ENCODE measurements at regions not wholly inside any gene's neighbourhood (a gene's known extent, or its start where the extent isn't known, plus 50 kb on each side); places are given as distances from the start of the nearest gene placed in this dataset.
"Not testable (repeated sequence)": the region's sequence is repeated elsewhere in the genome, so short reads cannot be mapped to it uniquely, and the experiment has no call there.

DNA sequence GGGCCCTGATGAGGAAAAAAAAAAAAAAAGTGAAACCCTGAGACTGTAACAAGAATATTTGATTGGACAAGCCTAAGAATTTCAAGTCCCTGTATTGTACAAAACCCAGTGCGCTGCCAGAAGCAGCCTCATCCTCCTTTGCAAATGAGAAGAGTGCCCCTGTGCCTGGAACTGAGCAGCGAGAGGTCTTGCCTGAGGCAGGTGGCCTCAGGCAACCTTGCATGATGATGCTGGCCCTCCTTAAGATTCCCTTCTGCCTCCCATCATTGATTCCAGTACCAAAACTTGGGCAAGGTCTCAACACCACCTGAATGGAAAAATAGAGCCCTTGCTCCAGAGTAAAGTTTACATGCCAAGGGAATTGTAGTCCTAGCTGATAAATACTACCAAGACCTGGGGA is 129.6 kb upstream of the RAB4A start:
- DNase-seq, result no peak

DNA sequence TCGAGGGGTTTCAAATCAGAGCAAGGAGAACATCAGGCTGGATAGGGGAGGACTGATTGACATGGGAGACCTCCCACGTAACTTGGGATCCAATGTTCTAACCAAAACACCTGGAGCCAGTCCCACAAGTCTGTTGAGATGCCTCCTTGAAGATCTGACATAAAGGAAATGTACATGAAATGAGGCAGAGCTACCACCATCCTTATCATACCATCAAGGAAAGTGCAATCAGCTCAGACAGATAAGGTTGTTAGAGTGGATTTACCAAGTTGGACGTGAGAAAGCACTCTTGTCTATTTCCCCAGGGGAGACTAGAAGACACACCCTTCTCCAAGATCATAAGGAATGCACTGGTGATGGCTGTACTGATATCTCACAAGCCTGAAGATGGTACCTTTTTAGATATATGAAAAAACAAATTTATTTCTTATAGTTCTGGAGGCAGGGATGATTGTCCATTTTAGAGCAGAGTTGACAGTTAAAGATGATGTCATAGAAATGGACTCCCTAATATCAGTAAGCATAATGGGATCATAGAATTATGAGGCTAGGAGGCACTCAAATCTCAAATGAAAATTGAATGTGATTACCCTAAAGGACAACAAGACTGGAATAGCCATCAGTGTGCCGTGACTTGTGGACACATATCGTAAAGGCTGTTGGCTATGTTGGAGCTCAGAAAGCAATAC is 129.1 kb upstream of the RAB4A start:
- DNase-seq, result no peak

DNA sequence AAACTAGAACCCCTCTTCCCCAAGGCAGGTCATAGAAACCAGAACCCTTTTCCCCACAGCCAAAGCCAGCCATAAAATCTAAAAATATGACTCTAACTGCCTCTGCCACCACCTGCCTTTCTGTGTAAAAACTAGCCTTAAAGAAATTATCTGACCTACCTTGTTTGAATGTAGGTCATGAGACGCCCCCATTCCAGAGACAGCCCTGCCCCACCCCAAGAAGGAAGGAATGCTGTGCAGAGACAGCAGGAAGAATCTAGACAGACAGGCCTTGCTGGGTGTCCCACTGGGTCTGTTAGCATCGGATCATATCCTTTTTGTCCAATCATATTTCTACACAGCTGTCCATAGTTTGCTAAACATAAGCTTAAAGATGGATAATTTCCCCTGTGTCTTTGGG is 128.4 kb upstream of the RAB4A start:
- DNase-seq, result no peak

DNA sequence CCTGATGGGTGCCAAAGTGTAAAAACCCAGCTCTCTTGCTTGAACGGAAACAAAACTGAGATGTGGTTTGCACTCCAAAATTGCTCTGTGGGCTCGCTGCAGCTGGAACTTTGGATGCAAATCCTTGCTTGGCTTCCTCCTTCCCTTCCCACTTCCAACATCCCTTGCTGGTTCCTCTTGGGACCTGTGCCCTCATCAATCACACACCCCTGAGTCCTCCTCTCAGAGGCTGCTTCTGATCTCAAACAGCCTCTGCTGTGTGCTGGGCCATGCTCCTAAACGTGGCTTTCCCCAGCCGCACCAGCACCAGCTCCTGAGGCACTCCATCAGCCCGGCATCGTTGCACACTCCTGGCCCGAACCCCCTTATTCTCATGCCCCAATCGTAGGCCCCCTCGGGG is 124.3 kb upstream of the RAB4A start:
- DNase-seq, result no peak

DNA sequence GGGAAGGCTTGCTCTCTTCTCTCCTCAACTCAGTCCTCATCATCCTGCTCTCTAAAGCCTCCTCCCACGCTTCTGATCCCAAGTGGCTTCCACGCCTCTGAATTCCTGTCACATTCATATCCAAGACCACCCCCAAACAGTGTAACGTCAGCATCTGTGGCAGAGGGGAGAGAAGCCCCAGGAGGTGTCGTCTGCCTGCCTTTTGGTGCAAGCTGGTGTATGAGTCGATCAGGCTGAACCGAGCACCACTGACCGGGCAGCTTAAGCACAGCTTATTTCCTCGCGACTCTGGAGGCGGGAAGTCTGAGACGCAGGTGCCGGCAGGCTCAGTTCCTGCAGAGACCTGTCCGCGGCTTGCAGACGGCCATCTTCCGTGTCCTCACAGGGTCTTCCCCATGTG is 123.8 kb upstream of the RAB4A start:
- DNase-seq, result no peak

DNA sequence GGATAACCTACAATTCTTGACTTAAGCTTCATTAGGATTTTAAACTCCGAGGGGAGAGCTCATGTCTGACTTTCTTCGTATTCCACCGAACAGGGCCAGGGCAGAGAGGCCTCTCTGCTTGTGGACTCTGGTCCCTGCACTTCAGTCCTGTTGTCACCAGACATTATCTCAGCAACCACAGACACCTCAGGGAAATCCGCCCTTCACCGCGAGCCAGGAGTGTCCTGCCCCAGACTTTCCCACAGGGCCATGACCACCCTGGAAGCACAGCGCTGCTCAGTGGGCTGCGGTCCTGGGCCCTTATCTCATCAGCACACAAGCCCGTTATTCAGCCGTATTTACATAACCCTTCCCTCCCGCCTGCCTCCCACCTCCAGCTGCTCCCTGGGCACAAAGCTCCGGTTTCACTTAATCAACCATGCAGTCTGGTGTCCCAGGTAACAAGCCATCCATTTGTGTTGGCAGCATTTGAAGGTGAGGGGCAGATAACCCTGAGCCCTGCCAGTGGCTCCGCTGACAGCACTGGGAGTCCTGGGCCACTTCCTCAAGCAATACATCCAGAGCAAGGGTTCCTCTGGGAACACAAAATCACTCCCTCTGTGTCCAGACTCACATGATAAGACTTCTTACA is 122.8 kb upstream of the RAB4A start:
- DNase-seq, result no peak

DNA sequence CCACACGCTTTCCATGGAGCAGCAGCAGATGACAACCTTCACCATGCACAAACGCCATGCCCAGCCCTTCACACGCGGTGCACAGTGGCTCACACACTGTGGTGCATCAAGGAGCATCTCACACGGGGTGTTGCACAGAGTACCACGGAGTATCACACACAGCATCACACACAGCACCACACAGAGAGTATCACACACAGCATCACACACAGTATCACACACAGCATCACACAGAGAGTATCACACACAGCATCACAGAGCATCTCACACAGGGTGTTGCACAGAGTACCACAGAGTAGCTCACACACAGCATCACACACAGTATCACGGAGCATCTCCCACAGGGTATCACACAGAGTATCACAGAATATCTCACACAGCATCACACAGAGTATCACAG is 122.2 kb upstream of the RAB4A start:
- DNase-seq, result no peak

DNA sequence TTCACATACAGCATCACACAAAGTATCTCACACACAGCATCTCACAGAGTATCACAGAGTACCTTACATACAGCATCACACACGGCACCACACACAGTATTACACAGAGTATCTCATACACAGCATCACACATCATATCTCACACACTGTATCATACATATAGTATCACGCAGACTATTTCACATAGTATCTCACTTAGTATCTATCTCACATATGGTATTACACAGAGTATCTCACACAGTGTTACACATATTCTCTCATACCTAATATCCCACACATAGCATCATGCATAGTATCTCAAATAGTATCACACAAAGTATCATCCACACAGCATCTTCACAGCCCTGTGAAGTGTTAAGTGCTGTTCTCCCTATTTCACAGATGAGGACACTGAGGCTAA is 121.5 kb upstream of the RAB4A start:
- no peak for DNase-seq

DNA sequence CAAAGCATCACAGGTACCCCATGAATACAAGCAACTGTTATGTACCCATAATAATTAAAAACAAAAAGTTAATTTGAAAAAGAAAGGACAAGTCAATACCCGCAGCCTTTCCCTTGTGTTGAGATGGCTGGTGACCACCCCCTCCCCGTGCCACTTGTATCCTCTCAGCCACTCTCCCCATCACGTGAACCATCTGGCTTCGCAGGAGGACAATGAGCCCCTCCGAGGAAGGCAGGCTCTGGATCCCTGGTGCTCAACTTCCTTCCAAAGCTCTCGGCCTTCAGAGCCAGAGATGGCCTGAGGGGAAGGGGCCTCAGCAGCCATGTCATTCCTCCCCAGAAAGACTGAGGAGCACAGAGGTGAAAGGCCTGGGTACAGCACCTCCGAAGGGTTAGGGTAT is 120.4 kb upstream of the RAB4A start:
- no peak for DNase-seq

DNA sequence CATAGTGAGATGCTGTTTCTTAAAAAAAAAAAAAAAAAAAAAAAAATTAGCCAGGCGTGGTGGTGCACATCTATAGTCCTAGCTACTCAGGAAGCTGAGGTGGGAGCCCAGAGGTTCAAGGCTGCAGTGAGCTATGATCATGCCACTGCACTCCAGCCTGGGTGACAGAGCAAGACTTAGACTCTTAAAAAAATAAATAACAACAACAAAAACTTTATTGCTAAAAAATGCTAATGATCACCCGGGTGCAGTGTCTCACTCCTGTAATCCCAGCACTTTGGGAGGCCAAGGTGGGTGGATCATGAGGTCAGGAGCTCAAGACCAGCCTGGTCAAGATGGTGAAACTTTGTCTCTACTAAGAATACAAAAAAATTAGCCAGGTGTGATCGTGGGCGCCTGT is 119.5 kb upstream of the RAB4A start:
- DNase-seq, result not testable (repeated sequence)

DNA sequence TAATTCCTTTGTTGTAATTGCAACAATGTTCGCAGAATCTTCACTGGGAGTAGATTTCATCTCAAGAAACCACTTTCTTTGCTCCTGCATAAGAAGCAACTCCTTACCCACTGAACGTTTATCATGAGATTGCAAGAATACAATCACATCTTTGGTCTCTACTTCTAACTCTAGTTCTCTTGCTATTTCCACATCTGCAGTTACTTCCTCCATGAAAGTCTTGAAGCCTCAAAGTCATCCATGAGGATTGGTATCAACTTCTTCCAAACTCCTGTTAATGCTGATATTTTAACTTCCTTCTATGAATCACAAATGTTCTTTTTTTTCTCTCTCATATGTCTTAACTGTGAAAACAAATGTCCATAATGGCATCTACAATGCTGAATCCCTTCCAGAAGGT is 118.6 kb upstream of the RAB4A start:
- DNase-seq, result peak; percentile 44

DNA sequence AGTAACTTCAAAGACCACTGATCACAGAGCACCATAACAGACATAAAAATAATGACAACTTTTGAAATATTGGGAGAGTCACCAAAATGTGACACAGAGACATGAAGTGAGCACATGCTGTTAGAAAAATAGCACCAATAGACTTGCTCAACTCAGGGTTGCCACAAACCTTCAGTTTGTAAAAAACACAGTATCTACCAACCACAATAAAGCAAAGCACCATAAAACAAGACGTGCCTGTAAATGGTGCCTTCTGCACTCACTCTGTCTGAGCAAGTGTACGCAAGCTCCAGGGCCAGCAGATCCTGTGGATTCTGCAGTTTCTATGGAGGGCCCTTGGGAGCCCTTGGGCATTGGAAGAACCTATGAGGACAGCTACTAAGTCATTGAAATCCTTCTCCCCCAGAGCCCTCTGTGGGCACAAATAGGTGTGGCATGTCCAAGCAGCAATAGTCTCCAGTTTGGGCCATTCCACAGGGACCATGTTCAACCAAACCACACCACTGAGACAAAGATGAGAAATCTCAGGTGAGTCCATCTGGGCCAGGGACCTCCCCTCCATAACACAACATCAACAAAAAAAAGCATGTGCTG is 116.9 kb upstream of the RAB4A start:
- DNase-seq, result no peak

DNA sequence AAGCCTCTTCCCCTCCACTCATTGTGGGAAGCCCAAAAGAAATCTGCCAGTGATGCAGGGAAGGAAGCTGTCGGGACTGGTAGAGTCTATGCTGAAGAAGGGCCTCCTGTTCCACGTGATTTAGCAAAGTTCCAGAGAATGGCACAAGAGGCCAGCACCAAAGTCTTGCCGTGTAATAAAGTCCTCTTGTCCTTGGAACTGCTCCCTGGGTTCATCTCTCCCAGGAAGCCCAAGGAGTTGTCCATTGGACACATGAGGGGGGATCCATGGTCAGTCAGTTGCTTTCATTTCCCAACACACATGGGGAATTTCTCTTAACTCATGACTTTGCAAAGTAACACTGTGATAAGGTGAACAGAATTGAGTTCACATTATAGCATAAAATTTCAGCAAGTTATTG is 116.1 kb upstream of the RAB4A start:
- DNase-seq, result no peak

DNA sequence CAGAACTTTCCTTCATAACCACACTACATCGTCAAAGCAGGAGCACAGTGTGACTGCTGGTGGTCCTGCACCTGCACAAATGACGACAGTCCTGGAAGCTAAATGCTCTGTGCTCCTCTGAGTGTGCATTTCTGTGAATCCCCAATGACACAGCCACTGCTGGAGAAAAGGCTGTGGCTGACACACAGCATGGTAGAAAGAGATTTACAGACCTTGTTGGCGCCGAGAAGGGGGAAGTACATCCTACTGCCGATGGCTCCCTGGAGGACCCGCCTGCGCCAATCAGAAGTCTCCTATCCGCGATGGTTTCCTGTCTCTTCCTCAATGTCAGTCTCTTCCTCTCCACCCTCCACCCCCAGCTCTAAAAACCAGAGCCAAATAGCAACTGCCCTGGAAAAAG is 115.4 kb upstream of the RAB4A start:
- peak; percentile 85 for DNase-seq

DNA sequence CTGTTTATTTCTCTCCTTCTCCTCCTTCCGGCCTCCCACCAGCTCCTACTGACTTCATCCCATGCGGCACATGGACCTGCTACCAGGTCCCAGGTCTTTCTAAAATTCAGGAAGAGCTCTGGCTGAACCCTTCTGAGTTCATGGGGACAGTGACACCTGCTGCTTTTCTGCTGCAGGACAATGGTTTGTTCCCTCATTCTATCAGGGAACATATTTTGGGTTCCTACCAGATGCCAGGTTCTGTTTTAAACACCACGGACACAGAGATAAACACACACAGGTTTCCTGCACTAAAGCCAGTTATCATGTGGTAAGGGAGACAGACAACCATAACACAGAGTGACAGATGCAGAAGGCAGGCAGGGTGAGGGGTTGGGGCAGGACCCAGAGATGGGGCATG is 114.0 kb upstream of the RAB4A start:
- peak; percentile 21 for DNase-seq

DNA sequence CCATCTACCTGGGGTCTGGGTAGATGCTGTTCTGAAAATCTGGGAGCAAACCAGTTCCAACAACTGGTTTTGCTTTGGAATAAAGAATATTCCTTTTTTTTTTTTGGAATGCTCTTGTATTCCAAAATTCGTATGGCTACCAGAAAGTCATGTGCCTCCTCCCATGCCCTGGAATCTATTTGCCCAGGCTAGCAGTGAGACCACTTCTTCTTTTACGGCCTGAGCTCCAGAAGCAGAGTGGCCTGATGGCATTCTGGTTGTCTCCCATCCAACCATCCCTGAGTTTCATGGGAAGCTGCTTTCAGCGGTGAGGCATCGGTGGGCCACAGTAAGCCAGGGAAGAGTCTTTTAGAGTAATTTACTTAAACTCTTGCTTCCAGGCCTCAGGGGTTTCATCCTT is 113.4 kb upstream of the RAB4A start:
- DNase-seq, result no peak

DNA sequence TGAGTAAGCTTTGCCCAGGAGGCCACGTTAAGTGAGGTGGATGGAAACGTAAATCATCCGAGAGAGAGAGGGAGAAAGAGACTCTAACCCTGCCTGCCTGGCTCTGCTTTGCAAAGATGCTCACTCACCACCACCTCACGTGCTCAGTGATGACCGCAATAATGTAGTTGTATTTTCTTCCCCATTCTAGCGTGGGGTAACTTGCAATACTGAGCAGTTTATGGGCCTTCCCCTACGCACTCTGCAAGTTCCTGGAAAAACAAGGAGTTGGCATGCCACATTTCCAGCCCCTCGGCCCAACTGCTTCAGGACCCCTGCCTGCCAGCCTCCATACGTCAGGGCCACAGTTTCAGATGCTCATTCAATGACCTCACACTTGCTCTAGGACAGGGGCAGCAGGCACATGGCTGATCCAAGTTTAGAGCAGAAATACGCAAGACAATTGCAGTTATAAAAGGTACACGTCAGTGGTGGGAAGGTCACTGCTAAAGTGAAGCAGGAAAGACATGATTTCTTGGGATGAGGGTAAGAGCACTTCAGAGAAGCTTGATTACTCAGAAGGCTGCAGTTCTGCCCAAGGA is 112.5 kb upstream of the RAB4A start:
- peak; percentile 88 for DNase-seq

DNA sequence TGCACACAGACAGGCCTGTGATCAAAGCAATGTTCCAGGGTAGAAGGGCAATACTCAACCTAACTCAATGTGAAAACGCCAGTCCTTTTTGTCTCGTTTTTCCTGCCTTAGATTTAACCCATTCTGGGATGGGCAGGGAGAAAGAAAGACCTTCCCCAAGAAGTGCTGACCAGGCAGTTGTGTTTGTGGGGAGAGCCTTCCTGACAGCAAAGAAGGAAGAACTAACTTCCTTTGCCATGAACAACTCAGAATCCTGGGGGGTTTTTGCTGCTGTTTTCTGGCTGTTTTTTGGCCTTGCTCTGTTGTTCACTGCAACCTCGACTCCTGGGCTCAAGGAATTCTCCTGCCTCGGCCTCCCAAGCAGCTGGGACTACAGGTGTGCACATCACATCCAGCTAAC is 112.0 kb upstream of the RAB4A start:
- DNase-seq, result no peak

DNA sequence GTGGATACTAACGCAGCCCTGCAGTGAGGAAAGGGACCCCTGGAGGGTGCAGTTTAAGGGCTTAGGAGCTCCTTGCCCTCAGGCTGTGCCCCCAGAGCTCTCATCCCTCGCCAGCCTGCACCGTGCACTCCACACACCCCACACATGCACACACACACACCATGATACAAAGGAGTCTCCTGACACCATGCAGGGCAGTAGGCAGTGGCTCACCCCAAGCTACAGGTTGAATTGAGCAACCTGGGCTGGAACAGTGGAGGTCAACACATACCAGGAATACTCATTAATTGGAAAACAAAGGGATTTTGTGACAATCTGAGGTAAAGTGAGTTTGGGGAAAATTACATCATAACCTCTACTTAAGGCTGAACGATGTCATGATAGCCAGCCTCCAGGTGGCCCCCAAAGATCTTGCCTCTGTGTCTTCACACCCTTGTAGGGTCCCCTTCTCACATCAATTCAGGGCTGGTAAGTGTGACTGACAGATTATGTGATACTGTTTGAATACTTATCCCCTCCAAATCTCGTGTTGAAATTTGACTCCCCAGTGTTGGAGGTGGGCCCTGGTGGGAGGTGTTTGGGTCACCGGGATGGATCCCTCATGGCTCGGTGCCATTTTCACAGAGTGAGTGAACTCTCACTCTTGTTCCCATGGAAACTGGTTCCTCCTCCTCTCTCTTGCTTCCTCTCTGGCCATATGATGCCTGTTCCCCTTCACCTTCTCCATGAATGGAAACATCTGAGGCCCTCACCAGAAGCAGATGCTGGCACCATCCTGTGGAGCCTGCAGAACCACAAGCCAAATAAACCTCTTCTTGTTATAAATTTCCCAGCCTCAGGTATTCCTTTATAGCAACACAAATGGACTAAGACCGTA is 111.0 kb upstream of the RAB4A start:
- peak; percentile 24 for DNase-seq

DNA sequence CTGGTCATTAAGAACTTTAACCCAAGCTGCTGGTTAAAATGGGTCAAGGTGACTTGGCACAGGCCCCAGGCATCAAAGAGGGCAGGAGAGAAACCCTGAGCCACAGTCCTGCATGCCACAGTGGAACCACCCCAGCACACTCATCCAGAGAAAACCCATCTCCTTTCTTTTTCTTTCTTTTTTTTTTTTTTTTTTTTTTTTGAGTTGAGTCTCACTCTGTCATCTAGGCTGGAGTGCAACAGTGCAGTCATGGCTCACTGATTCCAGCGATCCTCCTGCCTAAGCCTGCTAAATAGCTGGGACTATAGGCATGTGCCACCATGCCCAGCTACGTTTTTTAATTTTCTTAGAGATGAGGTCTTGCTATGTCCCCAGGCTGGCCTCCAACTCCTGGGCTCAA is 109.2 kb upstream of the RAB4A start:
- DNase-seq, result no peak

DNA sequence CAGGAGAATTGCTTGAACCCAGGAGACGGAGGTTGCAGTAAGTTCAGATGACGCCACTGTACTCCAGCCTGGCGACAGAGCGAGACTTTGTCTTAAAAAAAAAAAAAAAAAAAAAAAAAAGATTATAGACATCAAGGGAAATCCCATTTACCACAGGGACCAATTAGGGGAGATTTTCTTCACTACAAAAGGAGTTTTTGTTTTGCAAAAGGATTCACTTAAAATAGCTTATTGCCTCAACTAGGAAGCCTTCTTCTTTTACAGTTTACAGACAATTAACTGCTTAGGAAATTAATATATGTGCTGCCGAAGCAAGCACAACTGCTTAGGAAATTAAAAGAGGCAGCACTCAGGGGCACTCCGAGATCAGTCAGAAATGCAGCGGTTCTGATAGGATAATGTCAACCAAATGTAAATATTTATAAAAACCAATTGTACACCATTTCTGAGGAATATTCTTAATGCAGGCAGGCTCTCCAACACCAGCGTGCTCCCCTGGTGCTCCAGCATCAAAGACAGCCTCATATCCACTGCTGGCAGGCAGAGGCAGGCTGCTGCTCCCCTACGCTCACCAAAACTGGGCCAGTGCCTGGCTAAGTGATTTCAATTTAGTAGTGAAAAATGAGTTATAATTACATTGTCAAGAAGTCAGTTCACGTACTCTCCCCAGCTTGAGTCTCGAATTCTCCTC is 107.9 kb upstream of the RAB4A start:
- no peak for DNase-seq

DNA sequence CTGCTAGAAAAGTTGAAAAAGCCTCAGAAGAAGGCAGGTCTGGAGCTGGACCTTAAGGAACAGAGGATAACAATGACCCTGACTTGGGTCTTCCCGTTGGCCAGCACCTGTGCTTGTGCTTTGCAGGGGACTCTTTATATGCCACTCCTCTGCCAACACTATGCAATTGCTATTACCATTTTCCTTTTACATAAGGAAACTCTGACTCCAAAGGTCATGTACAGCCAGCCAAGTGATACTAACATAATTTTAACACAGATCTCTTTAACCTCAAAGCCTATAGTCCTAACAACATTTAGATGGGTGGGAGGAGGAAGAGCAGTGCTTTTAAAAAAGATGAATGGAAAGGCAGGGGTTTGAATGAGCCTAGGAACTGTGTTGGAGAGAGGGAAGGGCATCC is 106.6 kb upstream of the RAB4A start:
- DNase-seq, result no peak
